NB4 (cell line): ENCODE measurements at regions not wholly inside any gene's neighbourhood (a gene's known extent, or its start where the extent isn't known, plus 50 kb on each side); places are given as distances from the start of the nearest gene placed in this dataset.

Source experiments
- DNase-seq: peaks from one replicate; pipeline ENCODE4 v3.0.0; 2010; ENCODE audit warnings: low read depth
- H3K4me3 ChIP-seq: one replicate; pipeline ENCODE4 v1.5.1; 2011; ENCODE audit warnings: mild to moderate bottlenecking, low read depth, low read length, moderate library complexity
- CTCF ChIP-seq: IDR thresholded peaks from one replicate; pipeline ENCODE4 v1.5.1; 2012; ENCODE audit warnings: low read depth, low read length
- MAX ChIP-seq: IDR thresholded peaks from 2 replicates; pipeline ENCODE4 v1.6.1; 2011; ENCODE audit warnings: low read depth, low read length
- MYC ChIP-seq: IDR thresholded peaks from 2 replicates; pipeline ENCODE4 v1.6.1; 2011; ENCODE audit warnings: low read depth, low read length
- POLR2A ChIP-seq: IDR thresholded peaks from 2 replicates; pipeline ENCODE4 v1.6.1; 2011; ENCODE audit warnings: mild to moderate bottlenecking; ENCODE audit not compliant: insufficient read length; ENCODE audit errors: extremely low read depth

GRCh38 chr5:73229271-73229670 lies 56.3 kb downstream of the TMEM174 start:
- no peak for DNase-seq
- TF ChIP-seq CTCF = no peak
- no peak for TF ChIP-seq POLR2A
- TF ChIP-seq MAX = no peak
- TF ChIP-seq MYC = no peak
- H3K4me3 ChIP-seq = no peak overlapping the region

GRCh38 chr5:73228052-73228451 lies 55.1 kb downstream of the TMEM174 start:
- TF ChIP-seq CTCF = no peak
- TF ChIP-seq MAX = no peak
- no peak for TF ChIP-seq MYC
- no peak for TF ChIP-seq POLR2A
- no peak for DNase-seq
- H3K4me3 ChIP-seq = no peak overlapping the region
